ENCODE measurements at regions not wholly inside any gene's neighbourhood (a gene's known extent, or its start where the extent isn't known, plus 50 kb on each side); places are given as distances from the start of the nearest gene placed in this dataset.
A peak's percentile ranks its signal among the peaks of the same experiment; 100 is the strongest.

GRCh38 chr3:96706509-96706908, 107.9 kb upstream of the EPHA6 start:
- ChIA-PET CTCF (no interaction called here), POLR2A (no interaction called here)
- Histone ChIP-seq H3K4me1 (ENCODE audit: control insufficient read depth, insufficient read depth, low read length) (no peaks in the 10 kb centered on the region), H3K27ac (ENCODE audit: low read length) (no peak overlapping the region), H3K36me3 (ENCODE audit: control insufficient read depth, insufficient read depth, low read length) (no peaks in the 10 kb centered on the region), H3K4me3 (ENCODE audit: low read depth in 2 of 2, low read length in 2 of 2) (no peak overlapping the region), H3K27me3 (ENCODE audit: control insufficient read depth, insufficient read depth, low read length) (no peaks in the 10 kb centered on the region), H3K9me3 (ENCODE audit: control insufficient read depth, insufficient read depth, low read depth, low read length) (no peaks in the 10 kb centered on the region)
- ATAC-seq (no peak), DNase-seq (ENCODE audit: low read depth, low spot score) (no peak)
- no peak for TF ChIP-seq SIN3A (IDR thresholded peaks at IDR 0.05; ENCODE audit: borderline replicate concordance, insufficient read depth, low read depth, low read length)
- peak; percentile 67 for TF ChIP-seq TCF7L2 (IDR thresholded peaks at IDR 0.05; ENCODE audit: low read depth, low read length)
- intact Hi-C loops (cut with micrococcal nuclease; ENCODE audit: unreplicated experiment) (no loop called here), in situ Hi-C loops (cut with HindIII; ENCODE audit: low pct_unique_long_range_greater_than_20kb, low sequenced_read_pairs) (no loop called here)
- BruUV-seq (replicated peaks) = no TSS peak

GRCh38 chr3:96711816-96712215, 102.6 kb upstream of the EPHA6 start:
- ATAC-seq = no peak
- Histone ChIP-seq H3K4me3 (ENCODE audit: low read depth in 2 of 2, low read length in 2 of 2) (no peak overlapping the region), H3K9me3 (ENCODE audit: control insufficient read depth, insufficient read depth, low read depth, low read length) (no peaks in the 10 kb centered on the region), H3K36me3 (ENCODE audit: control insufficient read depth, insufficient read depth, low read length) (no peaks in the 10 kb centered on the region), H3K4me1 (ENCODE audit: control insufficient read depth, insufficient read depth, low read length) (no peaks in the 10 kb centered on the region), H3K27me3 (ENCODE audit: control insufficient read depth, insufficient read depth, low read length) (no peaks in the 10 kb centered on the region), H3K27ac (ENCODE audit: low read length) (no peak overlapping the region)
- in situ Hi-C loops (cut with HindIII; ENCODE audit: low pct_unique_long_range_greater_than_20kb, low sequenced_read_pairs) = no loop called here
- DNase-seq (ENCODE audit: low read depth, low spot score) = no peak
- ChIA-PET POLR2A (no interaction called here), CTCF (no interaction called here)
- no TSS peak for BruUV-seq (replicated peaks)
- intact Hi-C loops (cut with micrococcal nuclease; ENCODE audit: unreplicated experiment) = no loop called here
- TF ChIP-seq REST (IDR thresholded peaks at IDR 0.05; ENCODE audit: insufficient read depth in 1 of 2, low read depth in 2 of 2, low read length in 1 of 2) (no peak), CTCF (IDR thresholded peaks at IDR 0.05) (no peak), SIN3A (IDR thresholded peaks at IDR 0.05; ENCODE audit: borderline replicate concordance, insufficient read depth, low read depth, low read length) (no peak), POLR2AphosphoS5 (IDR thresholded peaks at IDR 0.05; ENCODE audit: low read depth, low read length) (no peak), TCF7L2 (IDR thresholded peaks at IDR 0.05; ENCODE audit: low read depth, low read length) (no peak)

- DNase-seq (ENCODE audit: low read depth, low spot score) = no peak
- Histone ChIP-seq H3K36me3 (ENCODE audit: control insufficient read depth, insufficient read depth, low read length) (no peaks in the 10 kb centered on the region), H3K4me3 (ENCODE audit: low read depth in 2 of 2, low read length in 2 of 2) (no peak overlapping the region), H3K27me3 (ENCODE audit: control insufficient read depth, insufficient read depth, low read length) (no peaks in the 10 kb centered on the region), H3K27ac (ENCODE audit: low read length) (no peak overlapping the region), H3K9me3 (ENCODE audit: control insufficient read depth, insufficient read depth, low read depth, low read length) (no peaks in the 10 kb centered on the region), H3K4me1 (ENCODE audit: control insufficient read depth, insufficient read depth, low read length) (no peaks in the 10 kb centered on the region)
- ChIA-PET CTCF (no interaction called here), POLR2A (no interaction called here)
- ATAC-seq = no peak
- TF ChIP-seq CTCF (IDR thresholded peaks at IDR 0.05) (no peak), REST (IDR thresholded peaks at IDR 0.05; ENCODE audit: insufficient read depth in 1 of 2, low read depth in 2 of 2, low read length in 1 of 2) (no peak), SIN3A (IDR thresholded peaks at IDR 0.05; ENCODE audit: borderline replicate concordance, insufficient read depth, low read depth, low read length) (no peak), TCF7L2 (IDR thresholded peaks at IDR 0.05; ENCODE audit: low read depth, low read length) (no peak), POLR2AphosphoS5 (IDR thresholded peaks at IDR 0.05; ENCODE audit: low read depth, low read length) (no peak)
- intact Hi-C loops (cut with micrococcal nuclease; ENCODE audit: unreplicated experiment) = no loop called here
- in situ Hi-C loops (cut with HindIII; ENCODE audit: low pct_unique_long_range_greater_than_20kb, low sequenced_read_pairs) = no loop called here
- no TSS peak for BruUV-seq (replicated peaks)
Measured at GRCh38 chr3:96712792-96713191, 101.6 kb upstream of the EPHA6 start.
